ENCODE measurements at regions not wholly inside any gene's neighbourhood (a gene's known extent, or its start where the extent isn't known, plus 50 kb on each side); places are given as distances from the start of the nearest gene placed in this dataset.

DNA sequence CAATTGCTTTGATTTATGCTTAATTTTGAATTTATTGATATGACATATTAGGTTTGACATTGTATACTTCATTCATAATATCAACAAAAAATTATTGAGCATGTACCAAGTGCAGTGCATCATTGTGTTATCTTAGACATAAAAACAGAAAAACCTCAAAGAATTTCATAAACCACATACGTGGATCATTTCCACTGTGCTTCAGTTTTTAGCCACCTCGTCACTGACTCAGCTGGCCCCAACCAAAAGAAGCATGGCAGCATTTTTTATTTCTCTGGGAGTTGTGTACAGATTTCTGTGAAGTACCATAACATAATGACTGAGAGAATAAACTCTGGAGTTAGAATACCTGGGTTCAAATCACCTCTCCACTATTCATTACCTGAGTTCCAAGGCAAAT is 95.6 kb upstream of the C1orf87 start:
- no peak for TF ChIP-seq CTCF (IDR thresholded peaks at IDR 0.05)
- TF ChIP-seq SMAD4 (CRISPR knock-in tag; IDR thresholded peaks at IDR 0.05) = no peak
- TF ChIP-seq, protein P1, sequence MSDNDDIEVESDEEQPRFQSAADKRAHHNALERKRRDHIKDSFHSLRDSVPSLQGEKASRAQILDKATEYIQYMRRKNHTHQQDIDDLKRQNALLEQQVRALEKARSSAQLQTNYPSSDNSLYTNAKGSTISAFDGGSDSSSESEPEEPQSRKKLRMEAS (CRISPR knock-in tag; IDR thresholded peaks at IDR 0.05) = no peak
- no peak for TF ChIP-seq JUN (CRISPR knock-in tag; IDR thresholded peaks at IDR 0.05)
